A549 (cell line): ENCODE measurements at regions not wholly inside any gene's neighbourhood (a gene's known extent, or its start where the extent isn't known, plus 50 kb on each side); places are given as distances from the start of the nearest gene placed in this dataset.

Experiments used
- EP300 ChIP-seq, 2 experiments: fragments of >200 bp; sonication (Bioruptor Twin); formaldehyde crosslinking; IDR thresholded peaks; 2 replicates in 1 of 2; 3 replicates in 1 of 2; pipeline ENCODE4 v1.6.1; 2016 to 2017
- HEYL ChIP-seq: fragments of 250-450 bp; sonication (Bioruptor Pico); IDR thresholded peaks from 2 replicates; pipeline ENCODE4 v1.8.0; 2021; ENCODE audit warnings: mild to moderate bottlenecking, moderate library complexity
- HOXA7 ChIP-seq: fragments of 250-450 bp; sonication (Bioruptor Pico); IDR thresholded peaks from 2 replicates; pipeline ENCODE4 v1.5.0; 2020; ENCODE audit warnings: mild to moderate bottlenecking, moderate library complexity
- POLR2A ChIP-seq: IDR thresholded peaks from 2 replicates; pipeline ENCODE4 v1.6.1; 2012; ENCODE audit warnings: mild to moderate bottlenecking, low read length
- POLR2AphosphoS2 ChIP-seq: conservative IDR thresholded peaks from 2 replicates; pipeline ENCODE4 v1.6.1; 2012; ENCODE audit warnings: low read length, improper control_type of control experiment, inconsistent platforms
- RCOR1 ChIP-seq: fragments of 150-350 bp; IDR thresholded peaks from 2 replicates; pipeline ENCODE4 v1.6.1; 2014; ENCODE audit warnings: antibody characterized with exemption, low read length, low read depth
- TP53 ChIP-seq: fragments of 250-450 bp; sonication (Bioruptor Pico); IDR thresholded peaks from 2 replicates; pipeline ENCODE4 v1.5.0; 2021; ENCODE audit warnings: mild to moderate bottlenecking, moderate library complexity

GRCh38 chr4:186016796-186017195 is 52.2 kb upstream of the TLR3 start:
- TF ChIP-seq HEYL (CRISPR knock-in tag) (no peak), RCOR1 (no peak), POLR2A (no peak), POLR2AphosphoS2 (no peak), EP300 (IDR thresholded peaks at IDR 0.05) (no peak), HOXA7 (CRISPR knock-in tag) (no peak), TP53 (no peak)
